ENCODE measurements at regions not wholly inside any gene's neighbourhood (a gene's known extent, or its start where the extent isn't known, plus 50 kb on each side); places are given as distances from the start of the nearest gene placed in this dataset.

GRCh38 chr2:41909584-41909983 lies 138.2 kb upstream of the PKDCC start:
- H3K9me3 Mint-ChIP-seq, result no peaks in the 10 kb centered on the region
- no peak overlapping the region for H3K4me3 Mint-ChIP-seq
- H3K27ac Mint-ChIP-seq, result no peak overlapping the region
- peaks cover 1% of the 10 kb centered on the region for H3K4me1 Mint-ChIP-seq (ENCODE audit: low read depth)
- H3K36me3 Mint-ChIP-seq (ENCODE audit: low read depth), result no peaks in the 10 kb centered on the region
- intact Hi-C loops (cut with micrococcal nuclease), result no loop called here
- peaks cover 16% of the 10 kb centered on the region for H3K27me3 Mint-ChIP-seq

- peaks cover 5% of the 10 kb centered on the region for H3K4me1 Mint-ChIP-seq (ENCODE audit: low read depth)
- intact Hi-C loops (cut with micrococcal nuclease), result no loop called here
- no peaks in the 10 kb centered on the region for H3K9me3 Mint-ChIP-seq
- H3K4me3 Mint-ChIP-seq, result no peak overlapping the region
- peaks cover 16% of the 10 kb centered on the region for H3K27me3 Mint-ChIP-seq
- no peak overlapping the region for H3K27ac Mint-ChIP-seq
- no peaks in the 10 kb centered on the region for H3K36me3 Mint-ChIP-seq (ENCODE audit: low read depth)
These were observed 137.7 kb upstream of the PKDCC start for GRCh38 chr2:41910126-41910525.

- H3K27ac Mint-ChIP-seq, result no peak overlapping the region
- no peaks in the 10 kb centered on the region for H3K9me3 Mint-ChIP-seq
- peaks cover 5% of the 10 kb centered on the region for H3K4me1 Mint-ChIP-seq (ENCODE audit: low read depth)
- no peaks in the 10 kb centered on the region for H3K36me3 Mint-ChIP-seq (ENCODE audit: low read depth)
- intact Hi-C loops (cut with micrococcal nuclease), result no loop called here
- H3K4me3 Mint-ChIP-seq, result no peak overlapping the region
- peaks cover 16% of the 10 kb centered on the region for H3K27me3 Mint-ChIP-seq
These were observed 136.8 kb upstream of the PKDCC start for GRCh38 chr2:41911033-41911432.

GRCh38 chr2:41912337-41912736 lies 135.5 kb upstream of the PKDCC start:
- intact Hi-C loops (cut with micrococcal nuclease), result no loop called here
- H3K9me3 Mint-ChIP-seq, result no peaks in the 10 kb centered on the region
- no peaks in the 10 kb centered on the region for H3K36me3 Mint-ChIP-seq (ENCODE audit: low read depth)
- H3K27ac Mint-ChIP-seq, result no peak overlapping the region
- H3K4me3 Mint-ChIP-seq, result no peak overlapping the region
- H3K4me1 Mint-ChIP-seq (ENCODE audit: low read depth), result peaks cover 5% of the 10 kb centered on the region
- peaks cover 12% of the 10 kb centered on the region for H3K27me3 Mint-ChIP-seq

GRCh38 chr2:41912776-41913175 lies 135.0 kb upstream of the PKDCC start:
- Mint-ChIP-seq H3K27me3 (peaks cover 12% of the 10 kb centered on the region), H3K4me3 (no peak overlapping the region), H3K4me1 (ENCODE audit: low read depth) (peaks cover 5% of the 10 kb centered on the region), H3K27ac (no peak overlapping the region), H3K9me3 (no peaks in the 10 kb centered on the region), H3K36me3 (ENCODE audit: low read depth) (no peaks in the 10 kb centered on the region)
- intact Hi-C loops (cut with micrococcal nuclease), result no loop called here

GRCh38 chr2:41913311-41913710 lies 134.5 kb upstream of the PKDCC start:
- peaks cover 5% of the 10 kb centered on the region for H3K4me1 Mint-ChIP-seq (ENCODE audit: low read depth)
- no peak overlapping the region for H3K4me3 Mint-ChIP-seq
- no peaks in the 10 kb centered on the region for H3K9me3 Mint-ChIP-seq
- H3K36me3 Mint-ChIP-seq (ENCODE audit: low read depth), result no peaks in the 10 kb centered on the region
- intact Hi-C loops (cut with micrococcal nuclease), result no loop called here
- no peak overlapping the region for H3K27ac Mint-ChIP-seq
- H3K27me3 Mint-ChIP-seq, result peaks cover 10% of the 10 kb centered on the region

GRCh38 chr2:41913921-41914609 lies 133.8 kb upstream of the PKDCC start:
- intact Hi-C loops (cut with micrococcal nuclease), result no loop called here
- H3K27me3 Mint-ChIP-seq, result peaks cover 7% of the 10 kb centered on the region
- H3K4me1 Mint-ChIP-seq (ENCODE audit: low read depth), result peaks cover 5% of the 10 kb centered on the region
- no peaks in the 10 kb centered on the region for H3K9me3 Mint-ChIP-seq
- H3K4me3 Mint-ChIP-seq, result no peak overlapping the region
- H3K36me3 Mint-ChIP-seq (ENCODE audit: low read depth), result no peaks in the 10 kb centered on the region
- H3K27ac Mint-ChIP-seq, result no peak overlapping the region

- no peak overlapping the region for H3K27ac Mint-ChIP-seq
- no peaks in the 10 kb centered on the region for H3K36me3 Mint-ChIP-seq (ENCODE audit: low read depth)
- no peaks in the 10 kb centered on the region for H3K9me3 Mint-ChIP-seq
- intact Hi-C loops (cut with micrococcal nuclease), result no loop called here
- H3K27me3 Mint-ChIP-seq, result peaks cover 5% of the 10 kb centered on the region
- no peak overlapping the region for H3K4me3 Mint-ChIP-seq
- peaks cover 5% of the 10 kb centered on the region for H3K4me1 Mint-ChIP-seq (ENCODE audit: low read depth)
These were observed 132.9 kb upstream of the PKDCC start for GRCh38 chr2:41914936-41915335.

- Mint-ChIP-seq H3K36me3 (ENCODE audit: low read depth) (no peaks in the 10 kb centered on the region), H3K4me1 (ENCODE audit: low read depth) (peaks cover 5% of the 10 kb centered on the region), H3K9me3 (no peaks in the 10 kb centered on the region), H3K27me3 (peaks cover 6% of the 10 kb centered on the region), H3K27ac (no peak overlapping the region), H3K4me3 (no peak overlapping the region)
- intact Hi-C loops (cut with micrococcal nuclease), result no loop called here
These were observed 131.6 kb upstream of the PKDCC start for GRCh38 chr2:41916177-41916576.

GRCh38 chr2:41917587-41917986 lies 130.2 kb upstream of the PKDCC start:
- H3K9me3 Mint-ChIP-seq, result no peaks in the 10 kb centered on the region
- H3K4me3 Mint-ChIP-seq, result no peak overlapping the region
- H3K36me3 Mint-ChIP-seq (ENCODE audit: low read depth), result no peaks in the 10 kb centered on the region
- H3K27me3 Mint-ChIP-seq, result peaks cover 4% of the 10 kb centered on the region
- H3K27ac Mint-ChIP-seq, result no peak overlapping the region
- H3K4me1 Mint-ChIP-seq (ENCODE audit: low read depth), result peaks cover 5% of the 10 kb centered on the region
- intact Hi-C loops (cut with micrococcal nuclease), result no loop called here

- Mint-ChIP-seq H3K36me3 (ENCODE audit: low read depth) (no peaks in the 10 kb centered on the region), H3K4me3 (no peak overlapping the region), H3K4me1 (ENCODE audit: low read depth) (peaks cover 5% of the 10 kb centered on the region), H3K27me3 (peaks cover 12% of the 10 kb centered on the region), H3K9me3 (no peaks in the 10 kb centered on the region), H3K27ac (no peak overlapping the region)
- intact Hi-C loops (cut with micrococcal nuclease), result no loop called here
These were observed 128.7 kb upstream of the PKDCC start for GRCh38 chr2:41919135-41919534.

- Mint-ChIP-seq H3K4me3 (no peak overlapping the region), H3K36me3 (ENCODE audit: low read depth) (no peaks in the 10 kb centered on the region), H3K4me1 (ENCODE audit: low read depth) (no peaks in the 10 kb centered on the region), H3K27ac (no peak overlapping the region), H3K27me3 (peaks cover 12% of the 10 kb centered on the region), H3K9me3 (peaks cover 5% of the 10 kb centered on the region)
- intact Hi-C loops (cut with micrococcal nuclease), result no loop called here
These were observed 127.6 kb upstream of the PKDCC start for GRCh38 chr2:41920181-41920580.

- H3K9me3 Mint-ChIP-seq, result peaks cover 11% of the 10 kb centered on the region
- intact Hi-C loops (cut with micrococcal nuclease), result no loop called here
- no peak overlapping the region for H3K4me3 Mint-ChIP-seq
- no peaks in the 10 kb centered on the region for H3K36me3 Mint-ChIP-seq (ENCODE audit: low read depth)
- H3K4me1 Mint-ChIP-seq (ENCODE audit: low read depth), result no peaks in the 10 kb centered on the region
- no peak overlapping the region for H3K27ac Mint-ChIP-seq
- H3K27me3 Mint-ChIP-seq, result peaks cover 12% of the 10 kb centered on the region
These were observed 127.0 kb upstream of the PKDCC start for GRCh38 chr2:41920812-41921211.

GRCh38 chr2:41922177-41922576 lies 125.6 kb upstream of the PKDCC start:
- Mint-ChIP-seq H3K4me3 (no peak overlapping the region), H3K36me3 (ENCODE audit: low read depth) (no peaks in the 10 kb centered on the region), H3K27ac (no peak overlapping the region), H3K27me3 (peaks cover 9% of the 10 kb centered on the region), H3K9me3 (peaks cover 15% of the 10 kb centered on the region), H3K4me1 (ENCODE audit: low read depth) (no peaks in the 10 kb centered on the region)
- intact Hi-C loops (cut with micrococcal nuclease), result no loop called here

- no peaks in the 10 kb centered on the region for H3K4me1 Mint-ChIP-seq (ENCODE audit: low read depth)
- intact Hi-C loops (cut with micrococcal nuclease), result no loop called here
- no peak overlapping the region for H3K27ac Mint-ChIP-seq
- peaks cover 12% of the 10 kb centered on the region for H3K27me3 Mint-ChIP-seq
- H3K9me3 Mint-ChIP-seq, result peaks cover 15% of the 10 kb centered on the region
- H3K36me3 Mint-ChIP-seq (ENCODE audit: low read depth), result no peaks in the 10 kb centered on the region
- no peak overlapping the region for H3K4me3 Mint-ChIP-seq
These were observed 124.5 kb upstream of the PKDCC start for GRCh38 chr2:41923156-41923786.
